SH-SY5Y (cell line): ENCODE measurements at regions not wholly inside any gene's neighbourhood (a gene's known extent, or its start where the extent isn't known, plus 50 kb on each side); places are given as distances from the start of the nearest gene placed in this dataset.

Experiments used
- GATA2 ChIP-seq: IDR thresholded peaks from 2 replicates; pipeline ENCODE4 v1.6.1; 2011; ENCODE audit warnings: mild to moderate bottlenecking, low read depth, low read length
- GATA3 ChIP-seq: IDR thresholded peaks from 2 replicates; pipeline ENCODE4 v1.6.1; 2011; ENCODE audit warnings: low read depth, mild to moderate bottlenecking, low read length, moderate library complexity

- TF ChIP-seq GATA3 (no peak), GATA2 (no peak)
These were observed 1104.7 kb downstream of the BCL11B start for GRCh38 chr14:98167275-98167674.
